ACHN (cell line): ENCODE measurements at regions not wholly inside any gene's neighbourhood (a gene's known extent, or its start where the extent isn't known, plus 50 kb on each side); places are given as distances from the start of the nearest gene placed in this dataset.
"Not testable (repeated sequence)": the region's sequence is repeated elsewhere in the genome, so short reads cannot be mapped to it uniquely, and the experiment has no call there.

Experiments used
- DNase-seq: peaks from one replicate; pipeline ENCODE4 v3.0.0-alpha.2; 2015
- in situ Hi-C: cut with HindIII; loops from 2 replicates; pipeline ENCODE4 v1.10.0; 2017; ENCODE audit warnings: low sequenced_read_pairs, low pct_ligation_motif_present, low pct_unique_long_range_greater_than_20kb

DNA sequence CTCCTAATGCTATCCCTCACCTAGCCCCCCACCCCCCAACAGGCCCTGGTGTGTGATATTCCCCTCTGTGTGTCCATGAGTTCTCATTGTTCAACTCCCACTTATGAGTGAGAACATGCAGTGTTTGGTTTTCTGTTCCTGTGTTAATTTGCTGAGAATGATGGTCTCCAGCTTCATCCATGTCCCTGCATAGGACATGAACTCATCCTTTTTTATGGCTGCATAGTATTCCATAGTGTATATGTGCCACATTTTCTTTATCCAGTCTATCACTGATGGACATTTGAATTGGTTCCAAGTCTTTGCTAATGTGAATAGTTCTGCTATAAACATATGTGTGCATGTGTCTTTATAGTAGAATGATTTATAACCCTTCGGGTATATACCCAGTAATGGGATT, 57.2 kb upstream of the ME3 start:
- DNase-seq, in situ Hi-C loops: not testable (repeated sequence)

DNA sequence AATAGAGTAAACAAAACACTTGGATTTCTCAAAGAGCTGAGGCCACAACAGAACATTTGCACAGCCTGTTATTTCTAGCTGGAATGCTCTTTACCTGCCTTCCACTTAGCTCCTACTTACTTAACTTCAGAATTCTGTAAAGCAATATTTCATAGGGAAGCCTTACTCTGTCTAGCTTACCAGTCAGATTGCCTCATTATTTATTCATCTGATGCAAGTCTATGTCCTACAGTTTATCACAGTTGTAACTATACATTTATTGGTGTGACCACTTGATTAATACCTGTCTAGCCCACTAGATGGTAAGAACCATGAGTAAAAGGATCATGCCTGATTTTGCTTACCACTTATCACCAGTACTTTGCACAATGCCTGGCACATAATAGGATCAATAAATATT, 56.1 kb upstream of the ME3 start:
- in situ Hi-C loops: no loop called here
- no peak for DNase-seq

DNA sequence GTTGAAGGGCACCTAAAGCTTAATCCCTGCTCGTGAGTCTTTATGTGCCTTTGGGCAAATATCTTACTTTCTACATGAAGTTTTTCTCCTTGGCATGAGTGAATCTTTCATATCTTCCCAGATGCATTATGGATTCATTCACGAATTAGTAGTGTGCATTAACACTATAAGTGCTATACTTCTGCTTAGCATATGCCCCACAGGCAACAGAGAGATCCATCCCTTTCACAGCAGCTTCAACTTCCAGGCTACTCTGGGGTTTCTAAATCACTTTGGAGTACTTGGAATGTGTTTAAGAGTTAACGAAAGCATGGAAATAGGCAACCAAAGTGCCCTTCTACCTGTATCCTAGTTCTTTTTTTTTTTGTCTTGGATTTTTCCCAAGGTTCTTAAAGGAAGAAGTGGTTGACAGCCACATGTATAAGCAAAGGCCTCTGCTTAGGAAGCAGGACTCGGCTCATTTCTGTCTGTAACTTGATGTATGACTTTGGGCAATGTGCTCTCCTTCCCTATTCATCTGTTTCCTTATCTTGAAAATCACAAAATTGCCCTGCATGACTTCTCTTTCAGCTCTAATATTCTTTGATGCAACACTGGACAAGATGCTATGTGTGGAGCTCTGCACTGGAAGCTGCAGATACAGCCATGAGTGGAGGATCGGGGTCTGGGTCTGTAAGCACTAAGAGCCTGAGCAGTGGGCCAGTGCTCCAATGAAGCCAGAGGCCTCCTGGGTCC, 54.5 kb upstream of the ME3 start:
- no peak for DNase-seq
- in situ Hi-C loops: no loop called here

DNA sequence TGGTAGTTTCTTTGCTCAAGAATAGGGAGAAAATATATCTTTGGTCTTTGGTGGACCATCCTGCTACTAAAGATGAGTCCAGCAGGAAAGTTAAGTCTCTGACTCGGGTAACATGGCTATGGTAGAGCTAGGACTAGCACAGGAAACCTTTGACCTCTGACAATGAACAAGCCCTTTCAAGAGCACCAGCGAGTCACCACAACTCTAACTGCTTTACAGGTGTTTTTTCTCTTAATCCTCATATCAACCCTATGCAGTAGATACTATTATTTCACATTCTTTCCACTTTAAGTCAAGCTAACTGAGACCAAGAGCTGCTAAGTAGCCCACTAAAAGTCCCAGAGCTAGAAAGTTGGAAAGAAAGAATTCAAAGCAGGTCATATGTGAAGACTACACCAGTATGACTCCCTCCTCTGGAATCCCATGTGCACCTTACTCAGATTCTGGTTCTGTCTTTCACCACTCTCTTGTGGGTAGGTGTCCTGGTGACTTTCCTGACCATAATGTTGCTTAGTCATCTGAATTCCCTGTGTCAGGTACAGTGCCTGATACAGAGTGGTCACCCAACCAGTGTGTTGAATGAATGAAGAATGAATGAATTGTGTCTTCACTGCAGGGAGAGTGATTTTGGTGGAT, 53.8 kb upstream of the ME3 start:
- peak; percentile 69 for DNase-seq
- in situ Hi-C loops: no loop called here

DNA sequence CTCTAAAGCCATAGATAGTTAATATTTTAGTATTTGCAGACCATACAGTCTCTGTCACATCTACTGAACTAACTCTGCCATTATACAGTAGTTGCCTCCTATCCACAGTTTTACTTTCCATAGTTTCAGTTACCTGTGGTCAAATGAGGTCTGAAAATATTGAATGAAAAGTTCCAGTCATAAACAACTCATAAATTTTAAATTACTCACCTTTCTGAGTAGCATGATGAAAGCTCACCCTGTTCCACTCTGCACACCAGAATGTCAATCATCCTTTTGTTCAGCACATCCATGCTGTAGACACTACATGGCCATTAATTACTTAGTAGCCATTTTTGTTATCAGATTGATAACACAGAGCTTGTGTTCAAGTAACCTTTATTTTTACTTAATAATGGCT, 51.7 kb upstream of the ME3 start:
- in situ Hi-C loops: no loop called here

DNA sequence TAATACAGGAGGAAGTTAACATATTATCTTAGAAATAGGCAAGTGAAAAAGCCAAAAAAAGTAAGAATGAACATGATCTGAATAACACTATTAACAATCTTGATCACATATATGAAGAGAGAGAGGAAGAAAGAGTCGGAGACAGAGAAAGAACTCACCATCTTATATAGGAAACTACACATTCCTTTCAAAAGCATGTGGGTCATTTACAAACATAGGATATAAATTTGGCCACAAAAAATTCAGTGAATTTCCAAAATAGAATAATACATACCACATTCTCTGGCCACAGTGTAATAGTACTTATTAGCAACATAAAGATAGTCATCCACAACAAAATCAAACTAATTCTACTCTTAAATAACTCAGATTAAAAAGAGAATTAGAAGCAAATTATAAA, 50.9 kb upstream of the ME3 start:
- in situ Hi-C loops: no loop called here
- DNase-seq: no peak

More for the DNA sequence above, 51.7 kb upstream of the ME3 start:
- DNase-seq: no peak

DNA sequence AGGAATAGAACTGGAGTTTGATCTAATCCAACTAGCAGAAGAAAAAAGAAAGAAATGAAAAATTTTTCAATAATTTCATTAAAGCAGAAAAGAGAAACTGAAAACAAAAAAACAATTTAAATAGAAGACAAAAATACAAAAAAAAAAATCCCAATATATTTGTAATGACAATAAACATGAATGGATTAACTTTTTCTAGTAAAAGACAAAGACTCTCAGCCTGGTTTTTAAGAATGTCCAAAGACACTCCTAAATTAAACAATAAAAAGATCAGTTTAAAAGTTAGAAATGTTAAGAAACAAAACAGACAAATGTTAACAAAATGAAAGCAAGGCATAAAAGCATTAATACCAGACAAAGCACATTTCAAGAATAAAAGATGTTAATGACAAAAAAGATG, 50.3 kb upstream of the ME3 start:
- in situ Hi-C loops: no loop called here
- no peak for DNase-seq
